DMS 273 (cell line): ENCODE measurements at regions not wholly inside any gene's neighbourhood (a gene's known extent, or its start where the extent isn't known, plus 50 kb on each side); places are given as distances from the start of the nearest gene placed in this dataset.
"Not testable (repeated sequence)": the region's sequence is repeated elsewhere in the genome, so short reads cannot be mapped to it uniquely, and the experiment has no call there.

Experiments
- DNase-seq: peaks from one replicate; lab custom pipeline; 2025; ENCODE audit not compliant: unreplicated experiment; lab: John Stamatoyannopoulos, UW

- DNase-seq, result no peak
These were observed 83.2 kb upstream of the BRD7 start for GRCh38 chr16:50451951-50452508.

- no peak for DNase-seq
These were observed 82.2 kb upstream of the BRD7 start for GRCh38 chr16:50450957-50451356.

GRCh38 chr16:50449800-50450199, 81.0 kb upstream of the BRD7 start:
- no peak for DNase-seq

- no peak for DNase-seq
These were observed 80.2 kb upstream of the BRD7 start for GRCh38 chr16:50448981-50449380.

- DNase-seq, result peak; percentile 67
These were observed 79.7 kb upstream of the BRD7 start for GRCh38 chr16:50448522-50448921.

GRCh38 chr16:50447386-50447785, 78.6 kb upstream of the BRD7 start:
- not testable (repeated sequence) for DNase-seq

- no peak for DNase-seq
These were observed 78.1 kb upstream of the BRD7 start for GRCh38 chr16:50446861-50447260.

GRCh38 chr16:50445621-50446555, 77.1 kb upstream of the BRD7 start:
- no peak for DNase-seq

- no peak for DNase-seq
These were observed 75.7 kb upstream of the BRD7 start for GRCh38 chr16:50444526-50444925.

- DNase-seq, result no peak
These were observed 73.4 kb upstream of the BRD7 start for GRCh38 chr16:50442221-50442620.

GRCh38 chr16:50441486-50442157, 72.8 kb upstream of the BRD7 start:
- DNase-seq, result peak; percentile 23

GRCh38 chr16:50440991-50441390, 72.2 kb upstream of the BRD7 start:
- DNase-seq, result no peak

- DNase-seq, result no peak
These were observed 71.7 kb upstream of the BRD7 start for GRCh38 chr16:50440531-50440930.

- DNase-seq, result no peak
These were observed 69.1 kb upstream of the BRD7 start for GRCh38 chr16:50437769-50438437.

GRCh38 chr16:50436271-50436670, 67.5 kb upstream of the BRD7 start:
- DNase-seq, result no peak

GRCh38 chr16:50434872-50435478, 66.2 kb upstream of the BRD7 start:
- no peak for DNase-seq

- DNase-seq, result no peak
These were observed 61.3 kb upstream of the BRD7 start for GRCh38 chr16:50430076-50430475.

- no peak for DNase-seq
These were observed 60.0 kb upstream of the BRD7 start for GRCh38 chr16:50428742-50429141.

GRCh38 chr16:50428116-50428515, 59.3 kb upstream of the BRD7 start:
- no peak for DNase-seq

GRCh38 chr16:50427107-50427506, 58.3 kb upstream of the BRD7 start:
- no peak for DNase-seq

- peak; percentile 56 for DNase-seq
These were observed 56.9 kb upstream of the BRD7 start for GRCh38 chr16:50425648-50426047.
